ENCODE measurements at regions not wholly inside any gene's neighbourhood (a gene's known extent, or its start where the extent isn't known, plus 50 kb on each side); places are given as distances from the start of the nearest gene placed in this dataset.

DNA sequence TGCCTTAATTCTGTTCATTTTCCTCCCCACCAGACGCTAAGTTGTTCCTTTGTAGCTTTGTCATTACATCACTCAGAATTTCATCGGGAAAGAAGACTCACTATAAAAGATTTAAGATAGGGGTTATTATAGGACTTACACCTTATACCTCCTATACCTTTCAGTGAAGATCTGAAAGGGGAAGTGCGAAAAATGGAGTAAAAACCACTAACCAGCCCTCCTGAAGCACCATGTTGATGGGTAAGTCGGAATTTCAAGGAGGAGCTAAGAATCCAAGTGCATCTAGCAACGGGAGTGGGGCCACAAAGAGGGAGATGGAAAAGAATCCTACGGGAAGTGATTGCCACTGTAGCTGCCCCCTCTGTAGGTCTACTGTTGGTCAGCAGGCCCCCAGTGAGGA, 119.1 kb upstream of the H2AZ1 start:
- Histone ChIP-seq H3K79me2 (ENCODE audit: insufficient read depth, low read depth) (no peaks in the 10 kb centered on the region), H3K36me3 (ENCODE audit: insufficient read depth) (no peaks in the 10 kb centered on the region), H3K4me2 (no peak overlapping the region), H4K20me1 (ENCODE audit: insufficient read depth) (no peaks in the 10 kb centered on the region), H3K9ac (no peak overlapping the region), H3K4me1 (ENCODE audit: low read depth, poor library complexity, severe bottlenecking) (no peaks in the 10 kb centered on the region), H3K4me3 (IDR thresholded peaks at IDR 0.05; ENCODE audit: insufficient read depth, low read depth, low read length) (no peak overlapping the region), H3K27ac (no peak overlapping the region), H3K27me3 (ENCODE audit: insufficient read depth, low read depth) (no peaks in the 10 kb centered on the region), H2AFZ (ENCODE audit: low read depth) (no peak overlapping the region)
- TF ChIP-seq, protein P1, sequence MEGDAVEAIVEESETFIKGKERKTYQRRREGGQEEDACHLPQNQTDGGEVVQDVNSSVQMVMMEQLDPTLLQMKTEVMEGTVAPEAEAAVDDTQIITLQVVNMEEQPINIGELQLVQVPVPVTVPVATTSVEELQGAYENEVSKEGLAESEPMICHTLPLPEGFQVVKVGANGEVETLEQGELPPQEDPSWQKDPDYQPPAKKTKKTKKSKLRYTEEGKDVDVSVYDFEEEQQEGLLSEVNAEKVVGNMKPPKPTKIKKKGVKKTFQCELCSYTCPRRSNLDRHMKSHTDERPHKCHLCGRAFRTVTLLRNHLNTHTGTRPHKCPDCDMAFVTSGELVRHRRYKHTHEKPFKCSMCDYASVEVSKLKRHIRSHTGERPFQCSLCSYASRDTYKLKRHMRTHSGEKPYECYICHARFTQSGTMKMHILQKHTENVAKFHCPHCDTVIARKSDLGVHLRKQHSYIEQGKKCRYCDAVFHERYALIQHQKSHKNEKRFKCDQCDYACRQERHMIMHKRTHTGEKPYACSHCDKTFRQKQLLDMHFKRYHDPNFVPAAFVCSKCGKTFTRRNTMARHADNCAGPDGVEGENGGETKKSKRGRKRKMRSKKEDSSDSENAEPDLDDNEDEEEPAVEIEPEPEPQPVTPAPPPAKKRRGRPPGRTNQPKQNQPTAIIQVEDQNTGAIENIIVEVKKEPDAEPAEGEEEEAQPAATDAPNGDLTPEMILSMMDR (conservative IDR thresholded peaks at IDR 0.05; ENCODE audit: low read depth, low read length), result no peak

DNA sequence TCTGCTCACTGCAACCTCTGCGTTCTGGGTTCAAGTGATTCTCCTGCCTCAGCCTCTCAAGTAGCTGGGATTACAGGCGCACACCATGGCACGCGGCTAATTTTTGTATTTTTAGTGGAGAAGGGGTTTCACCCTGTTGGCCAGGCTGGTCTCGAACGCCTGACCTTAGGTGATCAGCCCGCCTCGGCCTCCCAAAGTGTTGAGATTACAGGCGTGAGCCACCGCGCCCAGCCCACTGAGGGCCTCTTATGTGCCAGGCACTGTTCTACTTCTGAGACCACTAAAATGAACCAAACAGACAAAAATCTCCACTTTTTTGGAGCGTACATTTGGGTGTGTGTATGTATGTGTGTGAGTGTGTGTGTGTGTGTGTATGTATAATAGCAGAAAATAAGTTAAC, 117.2 kb upstream of the H2AZ1 start:
- TF ChIP-seq, protein P1 (conservative IDR thresholded peaks at IDR 0.05; ENCODE audit: low read depth, low read length), result no peak
- H3K36me3 ChIP-seq (ENCODE audit: insufficient read depth), result no peaks in the 10 kb centered on the region
- H3K4me3 ChIP-seq (IDR thresholded peaks at IDR 0.05; ENCODE audit: insufficient read depth, low read depth, low read length), result no peak overlapping the region
- H3K27ac ChIP-seq, result no peak overlapping the region
- H3K4me2 ChIP-seq, result no peak overlapping the region
- no peak overlapping the region for H3K9ac ChIP-seq
- H2AFZ ChIP-seq (ENCODE audit: low read depth), result no peak overlapping the region
- no peaks in the 10 kb centered on the region for H3K4me1 ChIP-seq (ENCODE audit: low read depth, poor library complexity, severe bottlenecking)
- no peaks in the 10 kb centered on the region for H3K27me3 ChIP-seq (ENCODE audit: insufficient read depth, low read depth)
- no peaks in the 10 kb centered on the region for H4K20me1 ChIP-seq (ENCODE audit: insufficient read depth)
- no peaks in the 10 kb centered on the region for H3K79me2 ChIP-seq (ENCODE audit: insufficient read depth, low read depth)

- H4K20me1 ChIP-seq (ENCODE audit: insufficient read depth), result no peaks in the 10 kb centered on the region
- H2AFZ ChIP-seq (ENCODE audit: low read depth), result no peak overlapping the region
- H3K36me3 ChIP-seq (ENCODE audit: insufficient read depth), result no peaks in the 10 kb centered on the region
- no peaks in the 10 kb centered on the region for H3K27me3 ChIP-seq (ENCODE audit: insufficient read depth, low read depth)
- H3K4me1 ChIP-seq (ENCODE audit: low read depth, poor library complexity, severe bottlenecking), result no peaks in the 10 kb centered on the region
- TF ChIP-seq, protein P1 (conservative IDR thresholded peaks at IDR 0.05; ENCODE audit: low read depth, low read length), result no peak
- H3K27ac ChIP-seq, result no peak overlapping the region
- H3K4me3 ChIP-seq (IDR thresholded peaks at IDR 0.05; ENCODE audit: insufficient read depth, low read depth, low read length), result no peak overlapping the region
- H3K9ac ChIP-seq, result no peak overlapping the region
- H3K79me2 ChIP-seq (ENCODE audit: insufficient read depth, low read depth), result no peaks in the 10 kb centered on the region
- H3K4me2 ChIP-seq, result no peak overlapping the region
Measured at GRCh38 chr4:100063355-100063754, 113.3 kb upstream of the H2AZ1 start.

GRCh38 chr4:100062921-100063320, 112.8 kb upstream of the H2AZ1 start:
- Histone ChIP-seq H3K4me1 (ENCODE audit: low read depth, poor library complexity, severe bottlenecking) (no peaks in the 10 kb centered on the region), H3K4me3 (IDR thresholded peaks at IDR 0.05; ENCODE audit: insufficient read depth, low read depth, low read length) (no peak overlapping the region), H3K36me3 (ENCODE audit: insufficient read depth) (no peaks in the 10 kb centered on the region), H4K20me1 (ENCODE audit: insufficient read depth) (no peaks in the 10 kb centered on the region), H3K9ac (no peak overlapping the region), H3K27ac (no peak overlapping the region), H3K4me2 (no peak overlapping the region), H3K27me3 (ENCODE audit: insufficient read depth, low read depth) (no peaks in the 10 kb centered on the region), H2AFZ (ENCODE audit: low read depth) (no peak overlapping the region), H3K79me2 (ENCODE audit: insufficient read depth, low read depth) (no peaks in the 10 kb centered on the region)
- TF ChIP-seq, protein P1 (conservative IDR thresholded peaks at IDR 0.05; ENCODE audit: low read depth, low read length), result no peak

Measured in KMS-11 (cell line).